ENCODE measurements at regions not wholly inside any gene's neighbourhood (a gene's known extent, or its start where the extent isn't known, plus 50 kb on each side); places are given as distances from the start of the nearest gene placed in this dataset.

DNA sequence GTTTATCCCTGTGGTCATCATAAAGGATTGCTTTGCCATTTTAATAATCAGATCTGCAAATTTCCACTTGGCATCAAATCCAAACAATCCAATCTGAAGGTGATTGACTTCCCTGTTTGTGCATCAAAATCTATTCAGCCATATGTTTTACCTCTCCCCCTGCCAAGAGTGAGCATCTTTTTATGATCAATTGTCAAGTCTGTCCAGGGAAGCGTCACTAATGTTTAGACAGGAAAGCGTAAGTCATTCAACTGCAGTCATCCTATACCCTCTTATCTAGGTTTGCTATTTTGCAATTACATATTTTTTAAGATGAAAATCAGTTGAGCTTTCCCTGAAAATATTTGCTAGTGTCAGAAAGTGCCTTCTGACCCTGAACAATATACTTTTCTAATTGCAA, 1224.1 kb upstream of the SEL1L start:
- TF ChIP-seq CTCF (IDR thresholded peaks at IDR 0.05), result no peak
- no peak for TF ChIP-seq POLR2AphosphoS5 (IDR thresholded peaks at IDR 0.05; ENCODE audit: insufficient read depth in 1 of 2, low read depth in 1 of 2)
- TF ChIP-seq POLR2A (IDR thresholded peaks at IDR 0.05), result no peak

Data from vagina (tissue), 2 donors.